Mesodermal cell (in vitro differentiated cells): ENCODE measurements at regions not wholly inside any gene's neighbourhood (a gene's known extent, or its start where the extent isn't known, plus 50 kb on each side); places are given as distances from the start of the nearest gene placed in this dataset.

Experiments used
- H3K27ac ChIP-seq: 2 replicates; pipeline ENCODE4 v1.7.0; 2013; ENCODE audit warnings: mild to moderate bottlenecking, low read depth, low read length, moderate library complexity; ENCODE audit not compliant: severe bottlenecking
- H3K36me3 ChIP-seq: 2 replicates; pipeline ENCODE4 v1.7.1; 2013; ENCODE audit warnings: mild to moderate bottlenecking, low read length, moderate library complexity; ENCODE audit not compliant: control insufficient read depth, insufficient read depth
- H3K4me1 ChIP-seq: one replicate; pipeline ENCODE4 v1.7.1; 2013; ENCODE audit warnings: mild to moderate bottlenecking, low read length; ENCODE audit not compliant: insufficient read depth, control insufficient read depth, poor library complexity, severe bottlenecking
- H3K4me3 ChIP-seq: 2 replicates; pipeline ENCODE4 v1.7.0; 2013; ENCODE audit warnings: low read length, control low read depth, mild to moderate bottlenecking; ENCODE audit not compliant: insufficient read depth, poor library complexity, severe bottlenecking; ENCODE audit errors: extremely low read depth
- H3K9me3 ChIP-seq: 2 replicates; pipeline ENCODE4 v1.7.1; 2013; ENCODE audit warnings: mild to moderate bottlenecking, low read length, moderate library complexity; ENCODE audit not compliant: control insufficient read depth
- WGBS, 2 experiments: methylation state at CpG; one replicate each; pipeline ENCODE4 v1.1.5; 2013; ENCODE audit warnings: missing lambda C conversion rate in 2 of 2; ENCODE audit not compliant: insufficient coverage in 2 of 2; 5-methylcytosine and 5-hydroxymethylcytosine counted together

DNA sequence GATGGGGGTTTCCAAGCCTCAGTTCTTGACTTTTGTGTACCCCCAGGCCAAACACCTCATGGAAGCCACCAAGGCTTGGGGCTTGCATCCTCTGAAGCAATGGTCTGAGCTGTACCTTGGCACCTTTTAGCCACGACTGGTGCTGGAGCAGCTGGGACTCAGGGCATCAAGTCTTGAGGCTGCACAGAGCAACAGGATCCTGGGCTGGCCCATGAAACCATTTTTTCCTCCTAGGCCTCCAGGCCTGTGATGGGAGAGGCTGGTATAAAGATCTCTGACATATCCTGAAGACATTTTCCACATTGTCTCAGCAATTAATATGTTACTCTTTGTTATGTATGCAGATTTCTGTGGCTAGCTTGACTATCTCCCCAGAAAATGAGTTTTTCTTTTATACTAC lies 269.1 kb upstream of the TBX18 start:
- Histone ChIP-seq H3K9me3 (peaks cover 21% of the 10 kb centered on the region), H3K27ac (no peak overlapping the region), H3K4me1 (no peaks in the 10 kb centered on the region), H3K36me3 (no peaks in the 10 kb centered on the region), H3K4me3 (no peak overlapping the region)
- WGBS, 2 experiments: no CpG with 5 or more reads among the region's 1 CpG

- Histone ChIP-seq H3K27ac (no peak overlapping the region), H3K9me3 (no peaks in the 10 kb centered on the region), H3K4me1 (no peaks in the 10 kb centered on the region), H3K4me3 (no peak overlapping the region), H3K36me3 (no peaks in the 10 kb centered on the region)
- 88% methylated on average over 2 of the region's 2 CpGs; no CpG with 5 or more reads in 1 of the 2 experiments for WGBS, 2 experiments
Measured at GRCh38 chr6:85026021-85026420, 261.6 kb upstream of the TBX18 start.

DNA sequence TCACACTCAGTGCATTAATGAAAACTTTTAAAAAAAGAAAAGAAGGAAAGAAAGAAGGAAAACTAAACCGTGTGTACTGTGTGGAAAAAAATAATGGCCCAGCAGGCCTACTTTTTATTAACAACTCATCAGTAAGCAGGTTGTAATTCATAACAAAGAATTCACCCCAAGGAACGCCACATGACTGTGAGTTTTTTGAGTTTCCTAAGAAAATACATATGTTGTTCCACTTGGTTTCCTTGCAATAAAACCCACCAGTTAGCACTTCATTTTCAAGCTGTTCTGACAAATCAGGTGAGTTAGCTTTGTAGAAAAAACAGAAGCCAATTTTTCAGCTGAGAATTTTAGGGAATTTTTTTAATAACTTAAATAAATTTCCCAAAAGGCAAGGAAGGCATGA lies 259.3 kb upstream of the TBX18 start:
- Histone ChIP-seq H3K4me3 (no peak overlapping the region), H3K9me3 (no peaks in the 10 kb centered on the region), H3K4me1 (no peaks in the 10 kb centered on the region), H3K27ac (no peak overlapping the region), H3K36me3 (no peaks in the 10 kb centered on the region)
- WGBS, 2 experiments: no CpG with 5 or more reads among the region's 2 CpGs

- WGBS, 2 experiments: 100% methylated on average over 1 of the region's 1 CpG; no CpG with 5 or more reads in 1 of the 2 experiments
- no peak overlapping the region for H3K27ac ChIP-seq
- no peaks in the 10 kb centered on the region for H3K9me3 ChIP-seq
- no peaks in the 10 kb centered on the region for H3K36me3 ChIP-seq
- no peak overlapping the region for H3K4me3 ChIP-seq
- no peaks in the 10 kb centered on the region for H3K4me1 ChIP-seq
Measured at GRCh38 chr6:85017352-85017751, 253.0 kb upstream of the TBX18 start.

GRCh38 chr6:85016726-85017125 lies 252.3 kb upstream of the TBX18 start:
- Histone ChIP-seq H3K4me3 (no peak overlapping the region), H3K9me3 (no peaks in the 10 kb centered on the region), H3K27ac (no peak overlapping the region), H3K36me3 (no peaks in the 10 kb centered on the region), H3K4me1 (no peaks in the 10 kb centered on the region)
- 100% methylated on average over 1 of the region's 1 CpG; no CpG with 5 or more reads in 1 of the 2 experiments for WGBS, 2 experiments

- no peaks in the 10 kb centered on the region for H3K9me3 ChIP-seq
- H3K4me1 ChIP-seq: no peaks in the 10 kb centered on the region
- H3K27ac ChIP-seq: no peak overlapping the region
- H3K4me3 ChIP-seq: no peak overlapping the region
- no peaks in the 10 kb centered on the region for H3K36me3 ChIP-seq
- 27 to 38% methylated on average over 5 to 7 of the region's 12 CpGs for WGBS, 2 experiments
Measured at GRCh38 chr6:85015396-85015990, 251.1 kb upstream of the TBX18 start.

DNA sequence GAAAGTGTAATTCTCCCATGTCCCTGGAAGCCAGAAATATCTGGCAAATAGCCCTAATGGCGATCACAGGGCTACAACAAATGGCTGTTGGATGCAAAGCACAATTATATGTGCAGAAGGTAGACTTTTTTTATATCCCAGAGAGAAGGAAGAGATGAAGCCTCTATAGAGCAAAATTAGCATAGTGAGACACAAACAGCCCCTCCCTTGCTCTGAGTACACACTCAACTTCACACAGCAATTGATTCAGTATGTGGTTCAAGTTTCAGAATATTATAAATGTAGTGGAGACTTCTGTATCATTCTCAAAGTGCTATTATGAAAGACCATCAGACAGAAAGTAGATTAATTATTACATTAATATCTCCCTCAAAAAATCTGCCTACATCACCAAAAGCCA lies 246.5 kb upstream of the TBX18 start:
- Histone ChIP-seq H3K27ac (no peak overlapping the region), H3K4me1 (no peaks in the 10 kb centered on the region), H3K4me3 (no peak overlapping the region), H3K9me3 (no peaks in the 10 kb centered on the region), H3K36me3 (no peaks in the 10 kb centered on the region)
- 100% methylated on average over 1 of the region's 1 CpG; no CpG with 5 or more reads in 1 of the 2 experiments for WGBS, 2 experiments

GRCh38 chr6:85008296-85009009 lies 244.1 kb upstream of the TBX18 start:
- no peaks in the 10 kb centered on the region for H3K4me1 ChIP-seq
- H3K9me3 ChIP-seq: no peaks in the 10 kb centered on the region
- 83 to 89% methylated on average over 2 to 4 of the region's 6 CpGs for WGBS, 2 experiments
- H3K27ac ChIP-seq: no peak overlapping the region
- H3K4me3 ChIP-seq: no peak overlapping the region
- no peaks in the 10 kb centered on the region for H3K36me3 ChIP-seq

- Histone ChIP-seq H3K27ac (peak overlapping the region; percentile 6), H3K4me3 (no peak overlapping the region), H3K36me3 (no peaks in the 10 kb centered on the region), H3K4me1 (no peaks in the 10 kb centered on the region), H3K9me3 (no peaks in the 10 kb centered on the region)
Measured at GRCh38 chr6:85006362-85006761, 242.0 kb upstream of the TBX18 start.

- WGBS, 2 experiments: no CpG with 5 or more reads among the region's 3 CpGs
Measured at GRCh38 chr6:85005494-85005893, 241.1 kb upstream of the TBX18 start.

GRCh38 chr6:85004361-85004995 lies 240.1 kb upstream of the TBX18 start:
- Histone ChIP-seq H3K36me3 (no peaks in the 10 kb centered on the region), H3K4me3 (no peak overlapping the region), H3K27ac (no peak overlapping the region), H3K9me3 (no peaks in the 10 kb centered on the region), H3K4me1 (no peaks in the 10 kb centered on the region)
- 92 to 94% methylated on average over 2 of the region's 2 CpGs for WGBS, 2 experiments

More at GRCh38 chr6:85005494-85005893, 241.1 kb upstream of the TBX18 start:
- Histone ChIP-seq H3K27ac (no peak overlapping the region), H3K4me1 (no peaks in the 10 kb centered on the region), H3K36me3 (no peaks in the 10 kb centered on the region), H3K4me3 (no peak overlapping the region), H3K9me3 (no peaks in the 10 kb centered on the region)
